IMR-90 (cell line): ENCODE measurements at regions not wholly inside any gene's neighbourhood (a gene's known extent, or its start where the extent isn't known, plus 50 kb on each side); places are given as distances from the start of the nearest gene placed in this dataset.

Experiments used
- ATAC-seq: fragments of 200-7000 bp; cut with Tn5 transposase; 2 replicates; pipeline ENCODE4 v1.9.1; 2020; ENCODE audit warnings: low read depth, mild to moderate bottlenecking, moderate library complexity
- BruUV-seq: library from RNA; stranded (reverse); fragments of 400-500 nt; replicated peaks from 2 replicates; lab custom pipeline; 2021; lab: Mats Ljungman, UMichigan
- CTCF ChIA-PET: fragments of 300-600 bp; formaldehyde crosslinking; extraction: SDS; loops from one replicate; lab custom pipeline; 2021; ENCODE audit warnings: antibody characterized with exemption; lab: Yijun Ruan, JAX
- POLR2A ChIA-PET: fragments of 300-600 bp; sonication (Branson Sonifier 250); formaldehyde crosslinking; loops from one replicate; lab custom pipeline; 2022; ENCODE audit warnings: antibody characterized with exemption; ENCODE audit not compliant: unreplicated experiment; lab: Charles Lee
- DNase-seq: peaks from one replicate; pipeline ENCODE4 v3.0.0; 2013
- H2AFZ ChIP-seq: replicated peaks from 2 replicates; pipeline ENCODE3; 2013; ENCODE audit warnings: low read length, mild to moderate bottlenecking; ENCODE audit not compliant: poor library complexity
- H2AK5ac ChIP-seq: 2 replicates; pipeline ENCODE4 v1.6.1; 2013; ENCODE audit warnings: low read depth, low read length, inconsistent platforms
- H2AK9ac ChIP-seq: replicated peaks from 2 replicates; pipeline ENCODE3; 2013; ENCODE audit warnings: mild to moderate bottlenecking, low read depth, low read length, moderate library complexity; ENCODE audit not compliant: poor library complexity
- H2BK120ac ChIP-seq: 2 replicates; pipeline ENCODE4 v1.6.1; 2013; ENCODE audit warnings: low read depth, low read length, inconsistent platforms
- H2BK15ac ChIP-seq: 3 replicates; pipeline ENCODE4 v1.6.1; 2013; ENCODE audit warnings: low read depth, low read length, inconsistent platforms
- H2BK20ac ChIP-seq: 2 replicates; pipeline ENCODE4 v1.6.1; 2013; ENCODE audit warnings: low read depth, mild to moderate bottlenecking, inconsistent platforms, low read length, moderate library complexity
- H2BK5ac ChIP-seq: 2 replicates; pipeline ENCODE4 v1.6.1; 2013; ENCODE audit warnings: mild to moderate bottlenecking, low read depth, low read length, inconsistent platforms; ENCODE audit not compliant: poor library complexity, severe bottlenecking
- H3K14ac ChIP-seq: replicated peaks from 2 replicates; pipeline ENCODE4 v1.6.1; 2013; ENCODE audit warnings: low read depth, low read length, inconsistent platforms
- H3K18ac ChIP-seq: 2 replicates; pipeline ENCODE4 v1.6.1; 2013; ENCODE audit warnings: low read depth, low read length, control low read depth
- H3K23ac ChIP-seq: 2 replicates; pipeline ENCODE4 v1.6.1; 2013; ENCODE audit warnings: low read depth, low read length, inconsistent platforms
- H3K27ac ChIP-seq: 2 replicates; pipeline ENCODE4 v1.5.1; 2013; ENCODE audit warnings: mild to moderate bottlenecking, control low read depth, low read length; ENCODE audit not compliant: insufficient read depth
- H3K27me3 ChIP-seq: 2 replicates; pipeline ENCODE4 v1.6.1; 2013; ENCODE audit warnings: low read length; ENCODE audit not compliant: control insufficient read depth, insufficient read depth
- H3K36me3 ChIP-seq: 2 replicates; pipeline ENCODE4 v1.6.1; 2013; ENCODE audit warnings: low read length, mixed read lengths; ENCODE audit not compliant: control insufficient read depth, insufficient read depth
- H3K4ac ChIP-seq: 2 replicates; pipeline ENCODE4 v1.6.1; 2013; ENCODE audit warnings: low read depth, low read length, inconsistent platforms
- H3K4me1 ChIP-seq: 2 replicates; pipeline ENCODE4 v1.6.1; 2013; ENCODE audit warnings: low read length, mixed read lengths; ENCODE audit not compliant: control insufficient read depth, insufficient read depth
- H3K4me2 ChIP-seq: 2 replicates; pipeline ENCODE4 v1.6.1; 2013; ENCODE audit warnings: low read depth, mild to moderate bottlenecking, control low read depth, low read length, moderate library complexity
- H3K4me3 ChIP-seq: 2 replicates; pipeline ENCODE4 v1.5.1; 2013; ENCODE audit warnings: low read depth, mild to moderate bottlenecking, control low read depth, low read length, moderate library complexity; ENCODE audit not compliant: insufficient read depth
- H3K56ac ChIP-seq: 2 replicates; pipeline ENCODE4 v1.6.1; 2013; ENCODE audit warnings: low read length, inconsistent platforms; ENCODE audit not compliant: insufficient read depth; ENCODE audit errors: extremely low read depth
- H3K79me1 ChIP-seq, 2 experiments: 2 replicates each; pipeline ENCODE4 v1.6.1; 2013; ENCODE audit warnings: low read length in 2 of 2, inconsistent platforms in 1 of 2, low read depth in 1 of 2
- H3K9ac ChIP-seq: 2 replicates; pipeline ENCODE4 v1.6.1; 2013; ENCODE audit warnings: low read depth, low read length, control low read depth
- H3K9me1 ChIP-seq: 2 replicates; pipeline ENCODE4 v1.6.1; 2013; ENCODE audit warnings: low read length, inconsistent platforms; ENCODE audit not compliant: insufficient read depth
- H3K9me3 ChIP-seq: 2 replicates; pipeline ENCODE4 v1.6.1; 2013; ENCODE audit warnings: low read length; ENCODE audit not compliant: control insufficient read depth, insufficient read depth
- H4K20me1 ChIP-seq: 2 replicates; pipeline ENCODE4 v1.6.1; 2013; ENCODE audit warnings: low read length, inconsistent platforms; ENCODE audit not compliant: insufficient read depth
- H4K5ac ChIP-seq: 2 replicates; pipeline ENCODE4 v1.6.1; 2013; ENCODE audit warnings: mild to moderate bottlenecking, low read depth, low read length, control low read depth
- H4K8ac ChIP-seq, 2 experiments: 2 replicates each; pipeline ENCODE4 v1.6.1; 2013; ENCODE audit warnings: low read depth in 2 of 2, low read length in 2 of 2, control low read depth in 1 of 2, inconsistent platforms in 1 of 2
- H4K91ac ChIP-seq: 2 replicates; pipeline ENCODE4 v1.6.1; 2013; ENCODE audit warnings: low read depth, low read length, inconsistent platforms; ENCODE audit not compliant: insufficient read depth
- BHLHE40 ChIP-seq: fragments of 150-350 bp; IDR thresholded peaks from 2 replicates; pipeline ENCODE4 v1.6.1; 2016; ENCODE audit warnings: mild to moderate bottlenecking, low read depth, low read length
- FOS ChIP-seq: fragments of 150-350 bp; IDR thresholded peaks from 2 replicates; pipeline ENCODE4 v1.6.1; 2016; ENCODE audit warnings: low read depth, low read length
- MAFK ChIP-seq: IDR thresholded peaks from 2 replicates; pipeline ENCODE4 v1.6.1; 2012; ENCODE audit warnings: low read depth, low read length, improper control_type of control experiment
- MAZ ChIP-seq: IDR thresholded peaks from 2 replicates; pipeline ENCODE4 v1.6.1; 2012; ENCODE audit warnings: low read depth, mild to moderate bottlenecking, low read length, improper control_type of control experiment, moderate library complexity, borderline replicate concordance
- RFX5 ChIP-seq: IDR thresholded peaks from 2 replicates; pipeline ENCODE4 v1.8.0; 2012; ENCODE audit warnings: low read depth, mild to moderate bottlenecking, low read length, moderate library complexity
- WGBS, 2 experiments: methylation state at CpG; one replicate each; pipeline versions ENCODE4 v1.1.5 to v1.1.7; 2013; ENCODE audit warnings: missing lambda C conversion rate in 2 of 2; ENCODE audit not compliant: insufficient read length in 1 of 2; ENCODE audit errors: extremely low coverage in 2 of 2; 5-methylcytosine and 5-hydroxymethylcytosine counted together
- dilution Hi-C: fragments of 300-500 bp; cut with HindIII; formaldehyde crosslinking; loops from one replicate; pipeline ENCODE4 v1.14.3; 2018; ENCODE audit warnings: low sequenced_read_pairs; ENCODE audit not compliant: unreplicated experiment
- in situ Hi-C: fragments of 300-500 bp; cut with MboI; formaldehyde crosslinking; loops from 3 replicates; pipeline ENCODE4 v1.14.3; 2019; ENCODE audit warnings: low sequenced_read_pairs, inconsistent platforms, mixed read lengths
- intact Hi-C: fragments of 100-400 bp; cut with micrococcal nuclease; formaldehyde crosslinking; loops from 2 replicates; pipeline ENCODE4 v1.10.0; 2022

DNA sequence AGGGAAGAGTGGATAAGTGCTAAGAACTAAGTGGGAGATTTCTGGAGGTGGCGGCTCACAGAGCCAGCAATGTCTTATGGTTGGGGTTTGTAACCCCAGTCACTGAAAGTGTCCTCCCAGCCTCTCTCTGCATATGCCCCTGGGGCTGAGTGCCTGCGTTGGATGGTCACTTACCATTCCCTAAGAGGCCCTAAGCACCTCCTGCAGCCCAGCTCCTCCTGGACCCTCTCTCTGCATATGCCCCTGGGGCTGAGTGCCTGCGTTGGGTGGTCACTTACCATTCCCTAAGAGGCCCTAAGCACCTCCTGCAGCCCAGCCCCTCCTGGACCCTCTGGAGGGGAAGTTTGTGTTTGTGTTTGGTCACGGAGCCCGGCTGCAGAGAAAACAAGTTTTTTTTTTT lies 425.8 kb downstream of the TMEM121 start:
- Histone ChIP-seq H3K9me3 (peaks cover 21% of the 10 kb centered on the region), H4K20me1 (no peaks in the 10 kb centered on the region), H3K36me3 (no peaks in the 10 kb centered on the region), H3K18ac (no peak overlapping the region), H3K56ac (no peak overlapping the region), H3K4me2 (no peak overlapping the region), H4K91ac (no peak overlapping the region), H3K9ac (no peak overlapping the region), H3K14ac (no peak overlapping the region), H2AK9ac (no peak overlapping the region), H2AK5ac (no peak overlapping the region), H3K27ac (no peak overlapping the region), H3K79me1 (no peaks in the 10 kb centered on the region), H3K9me1 (no peaks in the 10 kb centered on the region), H3K23ac (no peak overlapping the region), H3K4me1 (no peaks in the 10 kb centered on the region), H2AFZ (no peak overlapping the region), H2BK20ac (no peak overlapping the region), H3K27me3 (no peaks in the 10 kb centered on the region), H2BK5ac (no peak overlapping the region), H4K5ac (no peak overlapping the region), H3K4me3 (no peak overlapping the region), H2BK15ac (no peak overlapping the region), H3K4ac (no peak overlapping the region), H4K8ac (no peak overlapping the region), H2BK120ac (no peak overlapping the region)
- ATAC-seq, result no peak
- ChIA-PET POLR2A (no interaction called here), CTCF (no interaction called here)
- dilution Hi-C loops, result no loop called here
- BruUV-seq, result no TSS peak
- 17% methylated on average over 1 of the region's 5 CpGs; no CpG with 5 or more reads in 1 of the 2 experiments for WGBS, 2 experiments
- no peak for TF ChIP-seq MAFK
- TF ChIP-seq FOS, result no peak
- TF ChIP-seq RFX5, result no peak
- no peak for TF ChIP-seq BHLHE40
- no peak for TF ChIP-seq MAZ
- in situ Hi-C loops, result no loop called here
- intact Hi-C loops, result no loop called here
- no peak for DNase-seq
